MCF 10A (cell line): ENCODE measurements at regions not wholly inside any gene's neighbourhood (a gene's known extent, or its start where the extent isn't known, plus 50 kb on each side); places are given as distances from the start of the nearest gene placed in this dataset.

ENCODE experiments used
- BruUV-seq: library from RNA; stranded (reverse); fragments of 400-500 nt; replicated peaks from 2 replicates; lab custom pipeline; 2021; lab: Mats Ljungman, UMichigan
- CTCF ChIA-PET: fragments of 300-600 bp; sonication (Branson Sonifier 250); formaldehyde crosslinking; extraction: SDS; loops from one replicate; lab custom pipeline; 2021; ENCODE audit warnings: antibody characterized with exemption, inconsistent platforms; lab: Yijun Ruan, JAX
- POLR2A ChIA-PET: fragments of 300-600, 350-650 bp; sonication (Branson Sonifier 250); formaldehyde crosslinking; extraction: SDS; loops from one replicate; lab custom pipeline; 2020; ENCODE audit warnings: antibody characterized with exemption, inconsistent platforms; lab: Yijun Ruan, JAX
- DNase-seq: peaks from one replicate; pipeline ENCODE4 v3.0.0-alpha.2; 2018; ENCODE audit not compliant: unreplicated experiment
- H3K27ac Mint-ChIP-seq: one replicate; pipeline ENCODE4 v1.8.0; 2022; ENCODE audit warnings: mild to moderate bottlenecking, low read depth, mixed read lengths; ENCODE audit not compliant: unreplicated experiment
- H3K27me3 Mint-ChIP-seq: one replicate; pipeline ENCODE4 v1.8.0; 2022; ENCODE audit warnings: mixed read lengths; ENCODE audit not compliant: insufficient read depth, unreplicated experiment
- H3K36me3 Mint-ChIP-seq: one replicate; pipeline ENCODE4 v1.8.0; 2022; ENCODE audit warnings: mild to moderate bottlenecking, moderate library complexity, mixed read lengths; ENCODE audit not compliant: insufficient read depth, unreplicated experiment
- H3K4me1 Mint-ChIP-seq: one replicate; pipeline ENCODE4 v1.8.0; 2022; ENCODE audit warnings: mixed read lengths; ENCODE audit not compliant: insufficient read depth, unreplicated experiment
- H3K4me3 Mint-ChIP-seq: one replicate; pipeline ENCODE4 v1.8.0; 2022; ENCODE audit warnings: mild to moderate bottlenecking, moderate library complexity, mixed read lengths; ENCODE audit not compliant: unreplicated experiment
- H3K9me3 Mint-ChIP-seq: one replicate; pipeline ENCODE4 v1.8.0; 2022; ENCODE audit warnings: mixed read lengths; ENCODE audit not compliant: unreplicated experiment
- CTCF ChIP-seq: fragments of 200-600 bp; IDR thresholded peaks from one replicate; pipeline ENCODE4 v1.8.0; 2022; ENCODE audit warnings: antibody characterized with exemption, mild to moderate bottlenecking; ENCODE audit not compliant: unreplicated experiment
- intact Hi-C: fragments of 100-400 bp; cut with micrococcal nuclease; formaldehyde crosslinking; loops from 2 replicates; pipeline ENCODE4 v1.14.1; 2022

DNA sequence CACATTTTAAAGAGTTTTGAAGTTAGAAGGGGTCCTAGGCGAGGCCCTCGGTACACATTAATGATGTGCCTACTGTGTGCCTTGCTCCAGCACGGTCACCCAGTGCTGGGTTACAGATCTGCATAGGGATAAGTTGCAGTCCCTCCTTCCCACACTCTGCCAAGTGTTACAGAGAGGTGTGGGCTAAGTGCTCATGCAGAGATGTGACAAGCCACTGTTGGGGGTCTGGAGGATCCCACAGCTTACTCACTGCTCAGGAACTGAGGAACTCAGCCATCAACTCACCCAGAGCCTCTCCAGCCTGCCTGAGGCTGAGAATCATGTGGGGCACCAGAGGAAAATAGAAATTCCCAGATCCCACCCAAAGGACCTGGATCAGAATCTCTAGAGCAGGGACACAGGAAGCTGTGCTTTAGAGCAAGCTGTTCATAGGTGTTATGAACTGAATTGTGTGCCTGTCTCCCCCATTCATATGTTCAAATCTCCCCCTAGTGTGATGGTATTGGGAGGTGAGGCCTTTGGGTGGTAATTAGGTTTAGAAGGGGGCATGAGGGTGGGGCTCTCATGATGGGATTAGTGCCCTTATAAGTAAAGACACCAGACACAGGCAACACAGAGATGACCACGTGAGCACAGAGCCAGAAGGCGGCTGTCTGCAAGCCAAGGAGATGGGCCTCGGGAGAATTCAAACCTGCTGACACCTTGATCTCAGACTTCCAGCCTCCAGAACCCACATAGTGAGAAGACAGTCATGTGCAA is 164.1 kb downstream of the HSD17B3 start:
- DNase-seq: no peak
- CTCF ChIA-PET: interaction anchor here (0.5 kb wide), 1 partner anchor 1474 kb away, joined by 3 read pairs; no protein-coding TSS in a partner anchor
- peaks cover 22% of the 10 kb centered on the region for H3K4me1 Mint-ChIP-seq
- BruUV-seq: no TSS peak
- POLR2A ChIA-PET: no interaction called here
- H3K27ac Mint-ChIP-seq: no peak overlapping the region
- peaks cover 12% of the 10 kb centered on the region for H3K27me3 Mint-ChIP-seq
- no peaks in the 10 kb centered on the region for H3K9me3 Mint-ChIP-seq
- intact Hi-C loops: no loop called here
- H3K36me3 Mint-ChIP-seq: no peaks in the 10 kb centered on the region
- no peak for TF ChIP-seq CTCF
- H3K4me3 Mint-ChIP-seq: no peak overlapping the region

DNA sequence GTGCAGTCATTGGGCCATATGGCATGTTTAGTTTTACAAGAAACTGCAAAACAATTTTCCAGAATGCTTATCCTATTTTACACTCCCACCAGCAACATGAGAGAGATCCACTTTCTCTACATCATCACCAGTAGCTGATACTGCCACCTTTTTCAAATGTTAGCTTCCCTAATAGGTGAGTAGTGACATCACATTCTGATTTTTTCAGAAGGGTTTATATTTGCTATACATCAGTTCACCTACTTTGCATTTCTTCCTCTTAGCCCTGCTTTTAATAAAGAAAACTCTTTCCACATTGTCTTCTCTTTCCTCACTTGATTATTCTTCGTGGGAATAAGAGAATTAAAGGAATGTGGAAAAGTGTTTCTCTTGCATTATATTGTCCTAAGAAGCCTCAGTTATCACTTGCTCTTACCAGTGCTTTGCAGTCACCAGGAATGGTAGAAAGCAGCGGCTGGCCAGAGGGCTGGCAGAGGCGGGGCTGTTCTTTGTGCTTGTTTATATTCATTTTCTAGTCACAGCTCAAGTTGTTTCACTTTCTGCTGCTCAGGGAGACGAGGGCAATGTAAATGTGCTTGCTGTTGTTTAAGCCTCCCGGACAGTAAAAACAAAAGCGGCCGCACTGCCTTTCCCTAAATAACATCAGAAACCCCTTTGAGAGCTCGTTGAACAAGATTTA is 164.8 kb downstream of the HSD17B3 start:
- ChIA-PET POLR2A (no interaction called here), CTCF (interaction anchor here (0.6 to 0.9 kb wide), 2 partner anchors 12 to 1468 kb away, joined by 3 to 4 read pairs; no protein-coding TSS in a partner anchor)
- intact Hi-C loops: no loop called here
- Mint-ChIP-seq H3K4me1 (peaks cover 22% of the 10 kb centered on the region), H3K4me3 (no peak overlapping the region), H3K9me3 (no peaks in the 10 kb centered on the region), H3K27ac (no peak overlapping the region), H3K36me3 (no peaks in the 10 kb centered on the region), H3K27me3 (peaks cover 19% of the 10 kb centered on the region)
- no TSS peak for BruUV-seq
- no peak for TF ChIP-seq CTCF
- DNase-seq: peak; percentile 26

- H3K9me3 Mint-ChIP-seq: no peaks in the 10 kb centered on the region
- no TSS peak for BruUV-seq
- ChIA-PET CTCF (interaction anchor here (0.9 kb wide), 1 partner anchor 10 kb away, joined by 4 read pairs; no protein-coding TSS in a partner anchor), POLR2A (no interaction called here)
- no peak for DNase-seq
- no peaks in the 10 kb centered on the region for H3K36me3 Mint-ChIP-seq
- H3K4me1 Mint-ChIP-seq: peaks cover 15% of the 10 kb centered on the region
- H3K4me3 Mint-ChIP-seq: no peak overlapping the region
- H3K27me3 Mint-ChIP-seq: peaks cover 32% of the 10 kb centered on the region
- intact Hi-C loops: no loop called here
- no peak for TF ChIP-seq CTCF
- no peak overlapping the region for H3K27ac Mint-ChIP-seq
Measured at GRCh38 chr9:96135753-96136290, 166.2 kb downstream of the HSD17B3 start.

- intact Hi-C loops: no loop called here
Measured at GRCh38 chr9:96135076-96135752, 166.8 kb downstream of the HSD17B3 start.

More at GRCh38 chr9:96135076-96135752, 166.8 kb downstream of the HSD17B3 start:
- Mint-ChIP-seq H3K4me3 (no peak overlapping the region), H3K9me3 (no peaks in the 10 kb centered on the region), H3K27ac (no peak overlapping the region), H3K36me3 (no peaks in the 10 kb centered on the region), H3K4me1 (peaks cover 15% of the 10 kb centered on the region), H3K27me3 (peaks cover 38% of the 10 kb centered on the region)
- ChIA-PET CTCF (interaction anchor here (0.8 kb wide), 1 partner anchor 845 kb away, joined by 3 read pairs; no protein-coding TSS in a partner anchor), POLR2A (no interaction called here)
- TF ChIP-seq CTCF: no peak
- DNase-seq: no peak
- no TSS peak for BruUV-seq
